ENCODE measurements at regions not wholly inside any gene's neighbourhood (a gene's known extent, or its start where the extent isn't known, plus 50 kb on each side); places are given as distances from the start of the nearest gene placed in this dataset.

GRCh38 chr12:42761601-42762350, 172.2 kb upstream of the PRICKLE1 start:
- peak; percentile 60 for DNase-seq (ENCODE audit: low spot score)

- DNase-seq (ENCODE audit: low spot score) = no peak
Observed at GRCh38 chr12:42761086-42761485, 171.5 kb upstream of the PRICKLE1 start.

- no peak for DNase-seq (ENCODE audit: low spot score)
Observed at GRCh38 chr12:42760550-42760949, 171.0 kb upstream of the PRICKLE1 start.

GRCh38 chr12:42759622-42760273, 170.2 kb upstream of the PRICKLE1 start:
- DNase-seq (ENCODE audit: low spot score) = no peak

- no peak for DNase-seq (ENCODE audit: low spot score)
Observed at GRCh38 chr12:42758806-42759205, 169.3 kb upstream of the PRICKLE1 start.

GRCh38 chr12:42757624-42758119, 168.1 kb upstream of the PRICKLE1 start:
- no peak for DNase-seq (ENCODE audit: low spot score)

- DNase-seq (ENCODE audit: low spot score) = peak; percentile 97
Observed at GRCh38 chr12:42756841-42757623, 167.5 kb upstream of the PRICKLE1 start.

- no peak for DNase-seq (ENCODE audit: low spot score)
Observed at GRCh38 chr12:42750356-42750755, 160.8 kb upstream of the PRICKLE1 start.

- DNase-seq (ENCODE audit: low spot score) = no peak
Observed at GRCh38 chr12:42749239-42749638, 159.7 kb upstream of the PRICKLE1 start.

- DNase-seq (ENCODE audit: low spot score) = no peak
Observed at GRCh38 chr12:42744539-42745182, 155.1 kb upstream of the PRICKLE1 start.

GRCh38 chr12:42742716-42743115, 153.2 kb upstream of the PRICKLE1 start:
- no peak for DNase-seq (ENCODE audit: low spot score)

GRCh38 chr12:42741771-42742510, 152.4 kb upstream of the PRICKLE1 start:
- DNase-seq (ENCODE audit: low spot score) = peak; percentile 75

- DNase-seq (ENCODE audit: low spot score) = no peak
Observed at GRCh38 chr12:42741091-42741490, 151.5 kb upstream of the PRICKLE1 start.

- DNase-seq (ENCODE audit: low spot score) = no peak
Observed at GRCh38 chr12:42737398-42737797, 147.9 kb upstream of the PRICKLE1 start.

GRCh38 chr12:42735861-42736361, 146.4 kb upstream of the PRICKLE1 start:
- DNase-seq (ENCODE audit: low spot score) = no peak

- DNase-seq (ENCODE audit: low spot score) = no peak
Observed at GRCh38 chr12:42733911-42734310, 144.4 kb upstream of the PRICKLE1 start.

- DNase-seq (ENCODE audit: low spot score) = peak; percentile 46
Observed at GRCh38 chr12:42732908-42733411, 143.4 kb upstream of the PRICKLE1 start.

GRCh38 chr12:42730291-42730690, 140.7 kb upstream of the PRICKLE1 start:
- no peak for DNase-seq (ENCODE audit: low spot score)

GRCh38 chr12:42729535-42729900, 140.0 kb upstream of the PRICKLE1 start:
- DNase-seq (ENCODE audit: low spot score) = no peak

GRCh38 chr12:42728770-42729534, 139.4 kb upstream of the PRICKLE1 start:
- no peak for DNase-seq (ENCODE audit: low spot score)

All from A172 (cell line).